ENCODE measurements at regions not wholly inside any gene's neighbourhood (a gene's known extent, or its start where the extent isn't known, plus 50 kb on each side); places are given as distances from the start of the nearest gene placed in this dataset.

DNA sequence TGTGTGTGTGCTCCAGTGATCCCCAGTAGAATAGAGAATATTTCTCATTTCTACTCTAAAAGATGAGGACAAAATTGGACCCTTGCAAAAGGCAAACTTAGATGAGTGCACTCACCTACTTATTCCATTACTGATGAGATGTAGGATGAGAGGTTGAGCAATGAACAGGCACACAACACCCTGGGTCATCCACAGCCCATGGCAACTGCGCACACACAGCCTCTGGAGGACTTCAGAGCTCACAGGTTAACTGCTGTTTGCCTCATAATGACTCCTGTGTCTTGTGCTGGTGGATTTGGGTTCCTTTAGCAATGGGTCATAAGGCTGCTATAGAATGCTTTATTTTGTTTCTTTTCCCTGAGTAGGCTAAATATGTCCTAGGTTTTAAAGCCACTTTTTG lies 103.6 kb upstream of the TNFAIP3 start:
- DNase-seq, result no peak

DNA sequence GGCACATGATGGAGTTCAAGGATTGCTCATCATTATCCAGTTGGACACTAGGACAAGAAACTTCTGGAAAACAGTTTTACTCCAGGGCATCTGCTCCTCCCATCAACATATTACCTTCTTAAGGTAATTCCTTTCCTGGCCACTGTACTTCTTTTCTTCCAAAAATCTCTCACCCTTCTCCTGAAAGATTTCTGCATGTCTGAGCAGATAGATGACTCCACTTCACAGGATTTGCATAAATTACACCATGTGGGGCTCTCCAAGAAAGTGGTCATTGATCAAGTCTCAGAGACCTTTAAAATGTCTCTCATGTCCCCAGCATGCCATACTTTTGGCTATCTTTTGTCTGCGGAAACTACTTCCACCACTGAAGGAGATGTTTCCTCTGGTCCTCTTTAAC lies 103.2 kb upstream of the TNFAIP3 start:
- DNase-seq, result no peak

DNA sequence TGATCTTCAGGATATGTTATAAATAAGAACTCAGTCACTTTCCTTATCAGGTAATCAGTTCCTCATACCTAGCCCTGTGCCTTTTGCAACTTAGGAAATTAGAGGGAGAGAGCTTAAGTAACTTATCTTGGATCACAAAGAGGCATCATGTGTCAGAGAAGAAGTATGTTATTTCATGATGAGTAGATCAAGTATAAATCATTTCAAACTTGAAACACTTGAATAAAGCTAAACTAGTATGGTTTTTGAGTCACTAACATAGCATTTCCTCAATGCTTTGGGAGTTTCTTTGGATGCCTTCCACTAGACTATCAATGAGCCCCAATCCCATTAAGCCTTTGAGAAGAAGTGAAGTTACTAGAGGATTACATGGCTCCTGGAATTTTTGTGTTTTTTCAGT lies 102.6 kb upstream of the TNFAIP3 start:
- no peak for DNase-seq

DNA sequence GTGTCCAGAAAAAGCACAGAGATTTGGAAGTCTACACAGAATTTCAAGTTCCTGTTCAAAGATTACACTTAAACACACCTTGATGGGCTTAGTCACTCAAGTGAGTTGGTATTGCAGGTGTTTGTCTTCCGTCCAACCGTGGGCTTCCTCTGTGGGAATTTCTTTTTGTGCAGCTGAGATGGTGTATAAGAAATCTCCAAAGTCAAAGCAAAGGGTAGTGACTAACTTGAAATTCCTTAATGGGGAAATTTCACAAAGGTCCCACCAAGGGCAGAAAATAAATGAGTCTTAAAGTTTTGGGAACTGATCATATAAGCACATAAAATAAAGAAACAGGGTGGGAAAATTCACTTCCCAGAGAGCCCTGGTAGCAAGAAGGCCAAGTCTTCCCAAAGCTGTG lies 102.0 kb upstream of the TNFAIP3 start:
- DNase-seq, result no peak

DNA sequence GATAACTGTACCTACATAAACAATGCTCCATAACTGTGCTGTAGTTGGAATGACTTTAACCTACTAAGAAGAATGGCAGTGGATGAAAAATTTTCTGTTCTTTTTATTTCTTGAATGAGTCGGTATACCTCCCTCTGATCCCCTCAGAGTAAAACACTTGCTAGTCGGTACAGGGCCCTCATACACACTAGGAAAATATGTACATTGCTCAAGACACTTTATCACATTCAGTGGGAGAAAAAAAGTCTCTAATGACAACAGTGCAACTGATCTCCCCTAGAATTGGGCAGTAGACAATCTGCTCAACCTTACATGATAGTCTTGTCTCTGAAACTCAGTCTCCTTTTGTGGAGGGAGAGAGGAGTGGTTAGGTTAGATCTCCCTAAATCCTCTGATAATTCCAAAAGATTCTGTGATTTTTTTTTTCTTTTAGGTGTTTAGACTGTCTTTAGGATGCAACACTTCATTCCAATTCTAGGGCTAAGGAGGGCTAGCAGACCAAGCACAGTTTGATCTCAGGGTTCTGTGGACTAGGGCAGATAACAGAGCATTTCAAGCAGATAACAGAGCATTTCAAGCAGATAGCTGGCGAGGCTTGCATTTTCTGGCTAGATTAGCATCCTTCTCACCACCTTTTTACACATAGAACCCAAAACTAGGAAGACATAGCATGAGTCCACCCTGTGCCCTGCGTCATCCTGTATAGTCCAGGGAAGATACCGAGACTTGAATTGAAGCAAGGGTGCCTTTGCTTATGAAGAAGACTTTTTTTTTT lies 100.3 kb upstream of the TNFAIP3 start:
- no peak for DNase-seq

DNA sequence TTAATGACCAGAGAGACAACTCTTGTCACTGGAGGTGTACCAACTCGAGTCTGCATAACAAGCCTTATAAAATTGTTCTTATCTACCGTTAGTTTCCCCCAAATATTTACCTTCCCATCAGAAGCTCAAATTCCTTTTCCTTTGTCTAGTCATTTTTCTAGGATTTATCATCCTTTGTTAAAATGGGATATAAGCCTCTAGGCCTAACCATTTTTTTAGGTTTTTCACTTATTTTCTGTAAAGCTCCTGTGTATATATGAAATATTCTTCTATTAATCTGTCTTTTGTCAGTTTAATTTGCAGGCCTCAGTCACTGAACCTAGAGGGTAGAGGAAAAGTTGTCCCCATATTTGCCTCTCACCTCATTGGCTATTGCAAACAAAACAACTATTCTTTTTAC lies 99.6 kb upstream of the TNFAIP3 start:
- no peak for DNase-seq

DNA sequence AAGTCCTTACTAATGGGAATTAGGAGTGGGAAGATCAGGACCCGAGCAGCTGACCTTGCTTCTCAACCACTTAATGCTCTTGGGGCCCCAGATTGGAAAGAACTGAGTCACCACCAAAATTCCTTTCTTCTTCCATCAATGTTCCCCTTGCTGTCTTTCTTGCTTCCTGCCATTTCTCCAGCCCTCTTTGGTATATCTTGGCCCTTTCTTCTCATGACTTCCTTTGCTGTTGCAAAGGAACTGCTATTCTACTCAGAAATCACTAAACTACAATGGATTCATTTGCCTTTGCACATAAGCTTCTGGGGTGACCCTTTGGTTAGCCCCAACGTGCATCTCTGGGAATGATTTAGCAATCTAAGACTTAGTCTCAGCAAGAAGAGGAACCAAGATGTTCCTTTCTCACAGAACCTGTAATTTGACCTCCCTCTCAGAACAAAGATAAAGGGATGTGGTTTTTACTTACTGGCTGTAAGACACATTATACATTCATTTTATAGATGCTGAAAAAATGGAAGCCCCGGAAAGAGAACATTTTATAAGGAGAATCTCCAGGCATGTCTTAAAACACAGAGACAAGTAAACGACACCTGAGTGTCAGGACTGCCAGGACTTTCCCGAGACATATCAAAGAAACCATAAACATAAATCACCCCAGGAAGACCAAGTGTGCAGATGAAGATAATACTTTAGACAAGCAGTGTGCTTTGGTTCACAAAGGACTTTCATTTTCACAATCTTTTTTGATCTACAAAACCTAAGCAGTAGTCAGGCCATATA lies 99.0 kb upstream of the TNFAIP3 start:
- no peak for DNase-seq

DNA sequence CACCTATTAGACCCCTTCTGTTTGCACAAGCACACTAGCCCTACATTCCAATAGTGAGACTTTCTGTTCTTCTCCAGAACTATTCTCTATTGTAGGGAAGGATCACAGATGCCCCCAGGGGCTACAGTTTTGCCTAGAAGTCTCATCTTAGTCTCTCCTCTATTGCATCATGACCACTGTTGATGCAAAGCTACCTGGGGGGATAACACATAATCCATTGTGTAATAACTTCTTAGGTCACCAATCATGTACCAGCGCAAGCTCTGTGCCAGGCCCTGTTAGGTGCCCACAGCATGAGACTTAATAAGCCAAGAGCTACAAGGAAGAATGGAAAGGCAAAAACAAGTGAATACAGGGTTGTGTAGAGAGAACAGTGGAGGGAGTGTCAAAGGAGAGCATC lies 98.1 kb upstream of the TNFAIP3 start:
- DNase-seq, result no peak

DNA sequence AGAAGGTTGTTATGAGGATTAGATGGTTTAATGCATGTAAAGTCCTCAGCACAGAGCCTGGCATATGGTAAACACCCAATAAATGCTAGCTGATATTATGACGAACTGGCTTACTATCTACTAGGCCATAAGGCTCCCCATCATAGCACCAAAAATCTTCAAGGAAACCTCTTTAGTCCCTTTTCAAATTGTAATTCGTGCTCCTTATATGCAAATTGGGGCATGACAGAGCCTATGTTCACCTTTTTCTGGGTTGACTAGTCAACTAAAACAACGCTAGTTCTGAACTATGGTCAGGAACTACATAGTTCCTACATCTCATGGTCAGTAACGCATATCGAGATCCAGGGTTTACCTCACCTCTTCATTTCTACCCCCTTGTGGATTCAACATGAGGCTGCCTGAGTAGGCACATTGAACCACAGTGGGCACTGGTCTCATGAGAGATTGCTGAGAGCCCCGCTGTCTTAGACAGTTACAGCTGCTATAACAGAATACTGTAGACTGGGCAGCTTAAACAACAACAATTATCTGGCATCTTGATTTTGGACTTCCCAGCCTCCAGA lies 97.2 kb upstream of the TNFAIP3 start:
- DNase-seq, result no peak

DNA sequence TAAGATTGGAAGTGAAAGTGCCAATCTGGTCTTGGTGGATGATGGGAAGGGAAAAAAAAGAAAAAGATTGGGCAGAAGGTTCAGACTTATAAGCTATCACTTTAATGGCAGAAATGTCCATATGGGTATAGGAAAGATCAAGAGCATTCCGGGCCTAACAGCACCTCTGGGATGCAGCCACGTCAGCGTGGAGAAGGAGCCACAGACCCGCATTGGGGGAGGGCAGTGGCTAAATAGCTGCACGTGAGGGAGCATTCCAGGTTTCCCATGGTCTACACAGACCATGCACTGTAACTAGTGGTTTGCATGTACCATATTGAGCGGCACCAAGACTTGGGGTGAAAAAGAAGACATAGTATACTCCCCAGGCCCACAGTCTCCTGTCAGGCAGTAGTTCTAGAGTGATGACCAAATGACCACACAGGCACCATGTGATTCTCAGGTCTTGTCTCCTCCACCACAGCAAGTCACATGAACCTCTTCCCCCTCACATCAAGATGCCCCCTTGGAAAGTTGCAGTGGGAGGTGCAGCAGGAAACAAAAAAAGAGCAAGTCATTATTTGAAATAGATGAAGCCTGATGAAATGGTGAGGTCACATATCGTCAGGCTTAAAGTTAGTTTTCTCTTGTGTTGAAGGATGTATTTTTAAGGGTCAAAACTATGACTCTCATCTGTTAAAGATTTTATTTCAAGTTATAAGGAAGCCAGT lies 94.4 kb upstream of the TNFAIP3 start:
- no peak for DNase-seq

DNA sequence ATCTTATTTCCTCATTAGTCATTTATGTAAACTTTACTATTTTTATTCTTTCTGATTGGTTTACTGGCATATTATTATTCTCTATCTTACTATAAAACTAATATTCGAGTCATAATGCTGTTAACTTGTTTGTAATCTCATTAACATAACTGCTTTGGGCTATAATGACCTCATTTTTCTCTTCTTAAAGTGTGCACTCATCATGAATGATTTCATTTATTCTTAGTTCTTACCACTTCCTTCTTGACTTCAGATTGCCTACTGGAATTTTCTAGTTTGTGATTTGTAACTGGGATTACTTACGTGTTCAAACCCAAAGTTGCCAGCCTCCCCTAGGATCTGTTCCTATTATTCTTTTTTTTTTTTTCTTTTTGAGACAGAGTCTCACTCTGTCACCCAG lies 91.8 kb upstream of the TNFAIP3 start:
- no peak for DNase-seq

DNA sequence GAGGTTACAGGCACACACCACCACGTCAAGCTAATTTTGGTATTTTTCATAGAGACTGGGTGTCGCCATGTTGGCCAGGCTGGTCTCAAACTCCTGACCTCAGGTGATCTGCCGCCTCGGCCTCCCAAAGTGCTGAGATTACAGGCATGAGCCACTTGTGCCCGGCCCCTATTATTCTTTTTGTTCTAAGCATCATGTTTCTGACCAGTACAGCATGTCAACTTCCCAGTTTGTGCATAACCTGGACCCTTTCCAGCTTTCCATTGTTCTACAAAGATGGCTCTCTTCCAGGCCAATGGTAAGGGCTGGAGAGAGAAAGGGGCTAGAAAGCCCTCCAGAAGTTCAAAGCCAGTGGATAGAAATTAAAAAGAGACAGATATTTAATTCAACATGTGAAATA lies 91.3 kb upstream of the TNFAIP3 start:
- DNase-seq, result no peak

DNA sequence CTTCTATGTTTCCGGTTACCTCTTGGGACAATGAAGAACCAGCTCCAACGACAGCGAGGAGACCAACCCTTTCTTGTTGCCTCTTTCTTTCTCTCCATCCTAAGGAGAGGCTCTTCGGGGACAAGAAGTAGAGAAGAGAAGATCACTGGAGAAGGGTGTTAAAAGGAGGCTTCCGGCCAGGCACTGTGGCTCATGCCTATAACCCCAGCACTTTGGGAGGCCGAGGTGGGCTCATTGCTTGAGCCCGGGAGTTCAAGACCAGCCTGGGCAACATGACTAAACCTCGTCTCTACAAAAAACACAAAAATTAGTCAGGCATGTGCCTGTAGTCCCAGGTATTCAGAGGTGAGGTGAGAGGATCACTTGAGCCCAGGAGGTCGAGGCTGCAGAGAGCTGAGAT lies 90.8 kb upstream of the TNFAIP3 start:
- no peak for DNase-seq

DNA sequence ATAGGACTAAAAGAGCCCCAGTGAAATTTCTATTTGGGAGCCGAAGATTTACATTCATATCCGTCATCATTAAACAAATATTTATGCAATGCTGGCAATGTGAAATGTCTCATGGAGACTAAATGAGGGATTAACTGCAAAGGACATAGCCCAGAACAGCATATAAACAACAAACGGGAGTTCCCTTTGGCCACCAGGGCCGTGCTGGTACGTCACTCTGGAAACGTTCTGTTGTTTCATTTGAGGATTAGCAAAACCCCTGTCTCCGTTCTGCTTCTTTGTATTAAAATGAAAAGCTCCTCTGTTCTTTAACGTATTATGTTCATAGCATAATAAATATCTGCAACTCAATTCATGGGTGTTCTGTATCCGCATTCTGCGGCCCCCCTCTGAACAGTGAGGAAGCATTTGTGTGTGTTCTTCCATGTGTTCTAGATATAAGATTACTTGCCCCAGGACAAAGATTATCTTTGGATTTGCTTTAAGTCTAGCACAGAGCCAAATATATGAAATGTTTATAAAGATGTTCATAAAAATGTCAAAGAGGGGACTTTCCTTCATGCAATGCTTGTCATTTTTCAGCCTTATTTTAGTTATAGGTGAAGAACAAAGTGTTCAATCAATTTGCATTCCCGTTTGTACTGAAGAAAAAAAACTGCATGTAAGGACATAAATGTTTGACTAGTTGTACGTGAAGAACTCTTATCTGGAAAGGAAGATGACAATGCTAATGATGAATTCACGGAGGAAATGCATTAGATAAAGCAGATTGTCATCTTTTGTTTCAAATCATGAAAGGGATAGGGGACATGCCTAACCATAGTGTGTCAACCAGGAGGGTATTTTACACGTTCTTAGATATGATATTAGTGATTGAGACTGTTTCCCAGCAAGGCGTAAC lies 90.0 kb upstream of the TNFAIP3 start:
- no peak for DNase-seq

DNA sequence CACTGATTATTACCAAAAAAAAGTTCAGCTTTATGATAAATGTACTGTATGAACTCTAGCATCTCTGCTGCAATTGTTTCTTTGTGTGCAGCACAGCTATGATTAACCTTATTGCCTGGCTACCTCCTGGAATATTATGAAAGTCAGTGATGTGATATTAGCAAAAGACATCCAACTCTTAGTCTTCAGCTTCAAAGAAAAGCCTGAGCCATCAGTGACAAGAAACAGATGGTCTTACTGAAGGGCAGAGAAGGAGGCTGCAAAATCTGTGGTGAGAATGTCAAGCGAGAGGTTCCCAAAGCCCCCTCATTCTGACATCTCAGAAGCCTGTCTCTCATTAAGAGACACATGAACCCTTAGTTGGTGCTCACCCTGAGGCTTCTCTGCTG lies 89.4 kb upstream of the TNFAIP3 start:
- no peak for DNase-seq

DNA sequence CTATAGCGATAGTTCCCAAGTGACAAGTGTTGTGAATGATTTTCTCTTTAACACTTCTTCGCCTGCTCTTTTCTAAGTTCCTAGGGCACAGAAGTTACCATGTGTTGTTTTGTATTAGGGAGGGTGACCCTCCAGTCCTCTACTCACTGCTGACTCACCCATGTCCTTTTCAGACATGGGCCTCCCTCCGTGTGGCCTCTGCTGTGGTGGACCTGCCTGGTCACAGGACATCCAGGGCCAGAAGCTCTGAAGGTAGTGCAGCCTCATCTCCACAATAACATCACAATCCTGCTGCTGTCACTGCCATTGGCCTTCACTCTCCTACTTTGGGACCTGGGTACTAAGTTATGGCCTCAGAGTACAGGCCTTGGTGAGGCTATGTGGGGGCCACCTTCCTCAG lies 87.1 kb upstream of the TNFAIP3 start:
- DNase-seq, result no peak

DNA sequence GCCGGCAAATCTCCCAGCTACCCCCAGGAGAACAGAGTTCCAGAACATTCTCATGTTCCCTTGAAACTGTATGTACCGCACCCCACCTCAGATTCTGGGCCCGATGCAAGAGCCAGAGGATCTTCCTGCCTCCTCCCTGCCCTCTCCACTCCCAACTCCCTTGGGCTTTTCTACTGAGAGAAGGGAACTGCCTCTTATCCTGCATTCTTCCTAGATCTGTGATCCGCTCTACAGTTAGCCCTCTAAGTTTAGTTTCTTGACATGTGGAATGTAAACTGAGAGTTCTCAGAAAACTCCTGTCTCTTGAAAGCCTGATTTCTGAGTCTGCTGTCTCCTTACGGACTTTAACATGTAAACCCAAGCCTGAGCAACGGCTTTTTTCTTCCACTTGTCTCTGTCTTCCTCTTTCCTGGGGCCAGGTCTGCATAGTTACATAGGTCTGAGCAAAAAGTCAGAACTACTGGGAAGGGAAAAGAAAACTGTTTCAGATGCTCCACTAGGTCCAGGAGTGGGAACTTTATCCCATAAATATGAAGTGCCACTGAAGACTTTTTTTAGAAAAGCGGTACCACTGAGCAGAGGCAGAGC lies 86.5 kb upstream of the TNFAIP3 start:
- DNase-seq, result no peak

DNA sequence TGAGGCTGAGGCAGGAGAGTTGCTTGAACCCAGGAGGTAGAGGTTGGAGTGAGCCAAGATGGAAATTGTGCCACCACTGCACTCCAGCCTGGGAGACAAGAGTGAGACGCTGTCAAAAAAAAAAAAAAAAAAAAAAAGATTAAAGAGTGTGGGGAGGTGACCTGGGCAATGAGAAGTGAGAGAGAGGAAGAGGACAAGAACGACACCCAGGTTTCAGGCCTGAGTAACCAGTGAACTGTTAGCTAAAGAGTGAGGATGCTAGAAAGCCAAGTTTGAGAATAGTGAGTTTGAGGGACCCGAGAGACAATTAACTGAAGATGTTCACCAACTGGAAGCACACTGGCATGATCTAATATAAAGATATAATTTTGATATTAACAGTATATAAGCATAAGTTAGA lies 85.4 kb upstream of the TNFAIP3 start:
- no peak for DNase-seq

DNA sequence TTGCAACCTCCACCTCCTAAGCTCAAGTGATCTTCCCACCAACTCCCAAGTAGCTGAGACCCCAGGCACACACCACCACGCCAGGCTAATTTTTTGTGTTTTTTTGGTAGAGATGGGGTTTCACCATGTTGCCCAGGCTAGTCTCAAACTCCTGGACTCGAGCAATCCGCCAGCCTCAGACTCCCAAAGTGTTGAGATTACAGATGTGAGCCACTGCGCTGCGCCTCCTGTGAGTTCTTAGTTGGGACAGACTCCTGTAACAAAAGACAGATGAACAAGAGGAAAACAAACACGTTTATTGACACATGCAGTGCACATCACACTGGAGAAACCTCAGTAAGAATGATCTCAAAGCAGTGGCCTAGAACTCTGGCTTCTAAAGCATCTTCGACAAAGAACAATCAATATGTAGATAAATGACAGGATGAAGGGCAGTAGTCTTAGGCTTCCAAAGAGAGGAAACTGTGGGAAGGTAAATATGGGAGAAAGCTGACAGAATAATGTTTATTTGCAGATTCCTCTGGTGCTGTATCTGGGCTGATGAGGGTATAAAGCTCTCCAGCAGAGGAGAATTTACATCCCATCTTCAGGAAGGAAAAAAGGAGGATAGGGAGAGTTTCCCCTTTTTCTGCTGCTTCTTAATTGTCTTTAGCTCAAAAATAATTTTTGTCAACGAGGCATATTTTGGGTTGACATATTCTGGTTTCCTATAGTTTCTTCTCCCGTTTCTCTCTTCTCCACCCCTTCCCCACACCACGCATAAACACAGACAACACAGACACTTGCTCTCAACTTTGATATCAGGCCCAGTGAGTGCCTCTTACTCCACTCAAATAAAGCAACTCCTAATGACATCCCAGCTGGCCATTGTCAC lies 84.7 kb upstream of the TNFAIP3 start:
- DNase-seq, result no peak

DNA sequence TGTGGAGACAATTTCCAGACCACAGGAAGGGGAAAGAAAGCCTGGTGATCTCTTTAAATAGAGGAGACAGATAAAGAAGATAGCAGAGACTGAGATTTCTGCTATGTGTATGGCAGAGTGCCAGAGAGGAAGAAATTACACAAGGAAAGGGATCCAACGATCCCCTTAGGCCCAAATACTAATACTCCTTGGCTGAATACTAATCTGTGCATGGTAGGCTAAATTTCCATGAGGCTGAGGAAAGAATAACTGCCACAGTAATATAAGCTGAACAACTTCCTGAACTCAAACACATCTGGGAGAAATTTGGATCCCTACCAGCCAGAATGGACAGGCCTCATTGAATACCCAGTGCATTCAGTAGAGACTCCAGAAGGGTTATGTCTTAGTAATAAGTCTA lies 83.3 kb upstream of the TNFAIP3 start:
- no peak for DNase-seq

DNA sequence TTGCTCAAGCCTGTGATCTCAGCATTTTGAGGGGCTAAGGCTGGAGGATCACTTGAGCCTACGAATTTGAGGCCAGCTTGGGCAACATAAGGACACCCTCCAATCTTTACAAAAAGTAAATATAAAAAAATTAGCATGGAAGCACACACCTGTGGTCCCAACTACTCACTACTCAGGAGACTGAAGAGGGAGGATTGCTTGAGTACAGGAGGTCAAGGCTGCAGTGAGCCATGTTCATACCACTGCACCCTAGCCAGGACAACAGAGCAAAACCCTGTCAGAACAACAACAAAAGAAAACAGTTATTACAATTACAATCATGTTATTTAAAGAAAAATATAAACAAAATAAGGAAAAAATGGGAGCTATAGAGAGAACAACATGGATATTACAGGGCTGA lies 82.5 kb upstream of the TNFAIP3 start:
- DNase-seq, result no peak

Data from activated CD4-positive, alpha-beta T cell treated with anti-CD3 and anti-CD28 coated beads for 4 hours (primary cell).